K562 (cell line): ENCODE measurements at regions not wholly inside any gene's neighbourhood (a gene's known extent, or its start where the extent isn't known, plus 50 kb on each side); places are given as distances from the start of the nearest gene placed in this dataset.

Experiments used
- ATAC-seq: fragments of 200-7000 bp; cut with Tn5 transposase; 3 replicates; pipeline ENCODE4 v1.9.1; 2020; ENCODE audit warnings: moderate library complexity
- BruUV-seq: library from RNA; stranded (reverse); fragments of 400-500 nt; replicated peaks from 2 replicates; lab custom pipeline; 2021; lab: Mats Ljungman, UMichigan
- CTCF ChIA-PET: fragments of 300-600 bp; formaldehyde crosslinking; extraction: SDS; loops from one replicate; lab custom pipeline; 2021; ENCODE audit warnings: low intra/inter-chr PET ratio; lab: Yijun Ruan, JAX
- POLR2A ChIA-PET: fragments of 300-600, 350-650 bp; sonication (Branson Sonifier 250); formaldehyde crosslinking; extraction: SDS; loops from one replicate; lab custom pipeline; 2021; ENCODE audit warnings: antibody characterized with exemption, inconsistent platforms; lab: Yijun Ruan, JAX
- DNase-seq, 4 experiments: peaks; one replicate each; pipeline versions ENCODE4 v3.0.0 to v3.0.0-alpha.2; 2011 to 2018; ENCODE audit warnings: low spot score in 3 of 4, mixed read lengths in 3 of 4; ENCODE audit errors: extremely low read depth in 1 of 4
- FAIRE-seq: peaks from 2 replicates; lab custom pipeline; 2011; peaks lifted over from hg19 to GRCh38; lab: Jason Lieb, UNC
- H2AFZ ChIP-seq: 2 replicates; pipeline ENCODE4 v1.6.0; 2011; ENCODE audit warnings: low read depth, low read length, control low read depth, inconsistent platforms
- H3K27ac ChIP-seq: fragments of 200-600 bp; 3 replicates; pipeline ENCODE4 v1.8.0; 2011; ENCODE audit warnings: low read depth, mild to moderate bottlenecking, control low read depth, inconsistent platforms, low read length, moderate library complexity, mixed read lengths; ENCODE audit errors: extremely low read depth
- H3K27me3 ChIP-seq, 2 experiments: fragments of 300-600 bp in 1 of 2; 2 replicates in 1 of 2; 3 replicates in 1 of 2; pipeline versions ENCODE4 v1.6.0 to v1.8.0; 2011; ENCODE audit warnings: inconsistent platforms in 2 of 2, low read length in 2 of 2, mild to moderate bottlenecking in 1 of 2, mixed read lengths in 1 of 2, moderate library complexity in 1 of 2; ENCODE audit not compliant: control insufficient read depth in 2 of 2, insufficient read depth in 2 of 2
- H3K36me3 ChIP-seq: fragments of 300-600 bp; 3 replicates; pipeline ENCODE4 v1.8.0; 2011; ENCODE audit warnings: mild to moderate bottlenecking, low read length, inconsistent platforms; ENCODE audit not compliant: control insufficient read depth, insufficient read depth
- H3K4me1 ChIP-seq, 2 experiments: fragments of 200-600 bp in 1 of 2; replicated peaks in 1 of 2; 2 replicates in 1 of 2; 3 replicates in 1 of 2; pipeline versions ENCODE4 v1.5.1 to v1.8.0; 2011; ENCODE audit warnings: inconsistent platforms in 2 of 2, low read length in 2 of 2, mild to moderate bottlenecking in 1 of 2, mixed read lengths in 1 of 2, moderate library complexity in 1 of 2; ENCODE audit not compliant: control insufficient read depth in 2 of 2, insufficient read depth in 2 of 2
- H3K4me2 ChIP-seq: 2 replicates; pipeline ENCODE4 v1.6.1; 2011; ENCODE audit warnings: low read length, control low read depth, inconsistent platforms, mixed read lengths; ENCODE audit not compliant: insufficient read depth
- H3K4me3 ChIP-seq: fragments of 200-600 bp; sonication (generic), shearing (Covaris generic); 2 replicates; pipeline ENCODE4 v1.5.1; 2016; ENCODE audit warnings: control low read depth, inconsistent platforms
- H3K79me2 ChIP-seq: fragments of 200-600 bp; 3 replicates; pipeline ENCODE4 v1.8.0; 2011; ENCODE audit warnings: low read length, inconsistent platforms; ENCODE audit not compliant: control insufficient read depth, insufficient read depth
- H3K9ac ChIP-seq, 2 experiments: 2 replicates each; pipeline versions ENCODE4 v1.6.0 to v1.6.1; 2011; ENCODE audit warnings: low read depth in 2 of 2, low read length in 2 of 2, control low read depth in 1 of 2, inconsistent platforms in 1 of 2, mild to moderate bottlenecking in 1 of 2, mixed read lengths in 1 of 2; ENCODE audit not compliant: insufficient read depth in 1 of 2
- H3K9me1 ChIP-seq: one replicate; pipeline ENCODE4 v1.6.0; 2011; ENCODE audit warnings: inconsistent platforms, mild to moderate bottlenecking, low read length, moderate library complexity; ENCODE audit not compliant: control insufficient read depth, insufficient read depth
- H3K9me3 ChIP-seq: replicated peaks from 2 replicates; pipeline ENCODE4 v1.5.1; 2011; ENCODE audit warnings: low read depth, low read length, inconsistent platforms; ENCODE audit not compliant: control insufficient read depth, insufficient read depth
- H4K20me1 ChIP-seq: replicated peaks from 2 replicates; pipeline ENCODE4 v1.6.1; 2011; ENCODE audit warnings: low read length, inconsistent platforms, mixed read lengths; ENCODE audit not compliant: control insufficient read depth, insufficient read depth
- ARID3A ChIP-seq: IDR thresholded peaks from 2 replicates; pipeline ENCODE4 v1.6.1; 2012; ENCODE audit warnings: low read depth, low read length, improper control_type of control experiment, borderline replicate concordance
- ATF1 ChIP-seq, 2 experiments: fragments of 450-650 bp in 1 of 2; IDR thresholded peaks; 2 replicates each; pipeline ENCODE4 v1.6.1; 2016; ENCODE audit warnings: missing compliant biosample characterization in 1 of 2, missing genetic modification characterization in 1 of 2
- NFE2L1 ChIP-seq: fragments of 450-650 bp; IDR thresholded peaks from 2 replicates; pipeline ENCODE4 v1.6.1; 2016; ENCODE audit warnings: missing genetic modification characterization, low read depth, mild to moderate bottlenecking, missing compliant biosample characterization, moderate library complexity, borderline replicate concordance
- NFRKB ChIP-seq: fragments of 450-650 bp; IDR thresholded peaks from 2 replicates; pipeline ENCODE4 v1.6.1; 2016; ENCODE audit warnings: low read depth
- RB1 ChIP-seq: fragments of 450-650 bp; IDR thresholded peaks from 2 replicates; pipeline ENCODE4 v1.6.1; 2017; ENCODE audit warnings: low read depth, mild to moderate bottlenecking
- SLC30A9 ChIP-seq: fragments of 250-450 bp; sonication (Bioruptor Pico); IDR thresholded peaks from 2 replicates; pipeline ENCODE4 v1.8.0; 2022; ENCODE audit warnings: mild to moderate bottlenecking, moderate library complexity
- ZKSCAN3 ChIP-seq: fragments of 250-450 bp; sonication (Bioruptor Pico); IDR thresholded peaks from 2 replicates; pipeline ENCODE4 v1.4.0; 2020
- ZNF354B ChIP-seq: fragments of 250-450 bp; sonication (Bioruptor Pico); IDR thresholded peaks from 2 replicates; pipeline ENCODE4 v1.4.0; 2020
- ZNF584 ChIP-seq: fragments of 200-800 bp; sonication (Bioruptor generic); IDR thresholded peaks from 2 replicates; pipeline ENCODE4 v1.6.1; 2016; ENCODE audit warnings: low read depth, mild to moderate bottlenecking, missing genetic modification characterization, missing compliant biosample characterization
- ZNF586 ChIP-seq: fragments of 450-650 bp; formaldehyde crosslinking; conservative IDR thresholded peaks from 2 replicates; pipeline ENCODE4 v1.4.0; 2020; ENCODE audit warnings: mild to moderate bottlenecking, moderate library complexity
- WGBS: fragments of 100-300 bp; shearing (Covaris generic); methylation state at CpG from one replicate; pipeline ENCODE4 v1.1.6; 2016; ENCODE audit warnings: low coverage, mixed read lengths; ENCODE audit not compliant: insufficient coverage; ENCODE audit errors: missing lambda C conversion rate; 5-methylcytosine and 5-hydroxymethylcytosine counted together
- in situ Hi-C: fragments of 300-500 bp; cut with MboI; formaldehyde crosslinking; loops from 4 replicates; pipeline ENCODE4 v1.15.0; 2018; ENCODE audit warnings: inconsistent platforms, mixed read lengths
- intact Hi-C: fragments of 100-400 bp; cut with micrococcal nuclease; formaldehyde crosslinking; loops from 2 replicates; pipeline ENCODE4 v1.14.2; 2022

- ChIA-PET CTCF (no interaction called here), POLR2A (interaction anchor here (0.7 to 0.8 kb wide), 2 partner anchors 24 to 504 kb away, joined by 3 read pairs; no protein-coding TSS in a partner anchor)
- Histone ChIP-seq H3K9me1 (no peaks in the 10 kb centered on the region), H3K79me2 (no peaks in the 10 kb centered on the region), H3K4me1 (no peaks in the 10 kb centered on the region), H3K36me3 (no peaks in the 10 kb centered on the region), H3K27me3 (no peaks in the 10 kb centered on the region; a peak in 3 of 5 replicates), H4K20me1 (no peaks in the 10 kb centered on the region), H3K9ac (no peak overlapping the region), H3K27ac (no peak overlapping the region), H2AFZ (no peak overlapping the region), H3K9me3 (no peaks in the 10 kb centered on the region), H3K4me3 (no peak overlapping the region), H3K4me2 (no peak overlapping the region)
- in situ Hi-C loops = no loop called here
- intact Hi-C loops = no loop called here
- DNase-seq (no peak), FAIRE-seq (no peak), ATAC-seq (no peak)
- no TSS peak for BruUV-seq
- TF ChIP-seq ATF1 (CRISPR knock-in tag; IDR thresholded peaks at IDR 0.05) (no peak), ATF1 (tag; IDR thresholded peaks at IDR 0.05) (no peak), RB1 (no peak), ZKSCAN3 (no peak), ARID3A (no peak), SLC30A9 (CRISPR knock-in tag) (no peak), NFRKB (no peak), ZNF354B (CRISPR knock-in tag) (no peak), NFE2L1 (tag) (no peak), ZNF586 (CRISPR knock-in tag) (no peak), ZNF584 (no peak)
- WGBS = 2% methylated on average over 20 of the region's 24 CpGs
Measured at GRCh38 chr12:105562199-105562971, 231.9 kb downstream of the C12orf75 start.
